Mammary epithelial cell (primary cell): ENCODE measurements at regions not wholly inside any gene's neighbourhood (a gene's known extent, or its start where the extent isn't known, plus 50 kb on each side); places are given as distances from the start of the nearest gene placed in this dataset.

Experiments used
- CTCF ChIP-seq, 2 donors: IDR thresholded peaks in 1 of 2; conservative IDR thresholded peaks in 1 of 2; 2 replicates each; pipeline ENCODE4 v1.5.1; 2011 to 2012; ENCODE audit warnings: inconsistent platforms in 2 of 2, low read length in 2 of 2, mild to moderate bottlenecking in 2 of 2, control low read depth in 1 of 2, low read depth in 1 of 2; ENCODE audit not compliant: insufficient read depth in 1 of 2; ENCODE audit errors: extremely low read depth in 1 of 2
- EZH2 ChIP-seq: IDR thresholded peaks from 2 replicates; pipeline ENCODE4 v1.6.1; 2012; ENCODE audit warnings: low read length, inconsistent platforms, borderline replicate concordance

- TF ChIP-seq CTCF (conservative IDR thresholded peaks at IDR 0.05 in 1 of 2, IDR thresholded peaks at IDR 0.05 in 1 of 2; ENCODE audit: extremely low read depth in 1 of 2, insufficient read depth in 1 of 2, low read depth in 1 of 2, low read length in 2 of 2) = no peak
- TF ChIP-seq EZH2 = no peak
Measured at GRCh38 chr2:196464311-196464710, 175.2 kb upstream of the CCDC150 start.
